H1 (cell line): ENCODE measurements at regions not wholly inside any gene's neighbourhood (a gene's known extent, or its start where the extent isn't known, plus 50 kb on each side); places are given as distances from the start of the nearest gene placed in this dataset.

Source experiments
- CEBPB ChIP-seq: IDR thresholded peaks from 2 replicates; pipeline ENCODE4 v1.6.1; 2012; ENCODE audit warnings: low read depth, low read length
- CHD7 ChIP-seq: fragments of 300-600 bp; sonication (generic); IDR thresholded peaks from 2 replicates; pipeline ENCODE4 v1.7.1; 2012; ENCODE audit warnings: low read length, moderate library complexity, mild to moderate bottlenecking, inconsistent platforms; ENCODE audit not compliant: insufficient replicate concordance
- GABPA ChIP-seq: IDR thresholded peaks from 2 replicates; pipeline ENCODE4 v1.6.1; 2011; ENCODE audit warnings: mild to moderate bottlenecking, low read length, moderate library complexity, borderline replicate concordance; ENCODE audit not compliant: insufficient read depth
- JUND ChIP-seq: IDR thresholded peaks from 2 replicates; pipeline ENCODE4 v1.6.1; 2011; ENCODE audit warnings: mild to moderate bottlenecking, improper control_type of control experiment, low read length
- POLR2AphosphoS5 ChIP-seq: IDR thresholded peaks from 2 replicates; pipeline ENCODE4 v1.6.1; 2011; ENCODE audit warnings: low read depth, low read length
- TAF7 ChIP-seq: optimal IDR thresholded peaks from 2 replicates; pipeline ENCODE3; 2011; ENCODE audit warnings: low read depth, mild to moderate bottlenecking, inconsistent platforms, low read length, moderate library complexity, borderline replicate concordance

- TF ChIP-seq CHD7: no peak
- TF ChIP-seq POLR2AphosphoS5: no peak
- TF ChIP-seq GABPA: no peak
- no peak for TF ChIP-seq CEBPB
- TF ChIP-seq JUND: no peak
- no peak for TF ChIP-seq TAF7
Measured at GRCh38 chr4:106773076-106773905, 262.8 kb downstream of the DKK2 start (continued).
